GM19025 (cell line): ENCODE measurements at regions not wholly inside any gene's neighbourhood (a gene's known extent, or its start where the extent isn't known, plus 50 kb on each side); places are given as distances from the start of the nearest gene placed in this dataset.

Experiments used
- ATAC-seq: cut with Tn5 transposase; IDR thresholded peaks from one replicate; pipeline ENCODE4 v1.9.1; 2021; ENCODE audit warnings: mild to moderate bottlenecking, low read depth, moderate library complexity; ENCODE audit not compliant: unreplicated experiment

- no peak for ATAC-seq
These were observed 141.1 kb upstream of the HNMT start for GRCh38 chr2:137823196-137823595.

GRCh38 chr2:137824501-137824900 is 139.8 kb upstream of the HNMT start:
- ATAC-seq: no peak

GRCh38 chr2:137826373-137827372 is 137.6 kb upstream of the HNMT start:
- peak; percentile 97 for ATAC-seq

GRCh38 chr2:137828624-137829023 is 135.6 kb upstream of the HNMT start:
- ATAC-seq: no peak

GRCh38 chr2:137829251-137829650 is 135.0 kb upstream of the HNMT start:
- ATAC-seq: no peak

GRCh38 chr2:137834760-137835379 is 129.4 kb upstream of the HNMT start:
- no peak for ATAC-seq

GRCh38 chr2:137836671-137837070 is 127.6 kb upstream of the HNMT start:
- no peak for ATAC-seq

- ATAC-seq: no peak
These were observed 126.4 kb upstream of the HNMT start for GRCh38 chr2:137837830-137838229.

GRCh38 chr2:137838255-137839092 is 125.8 kb upstream of the HNMT start:
- ATAC-seq: no peak

GRCh38 chr2:137842430-137842829 is 121.8 kb upstream of the HNMT start:
- no peak for ATAC-seq

- ATAC-seq: no peak
These were observed 121.3 kb upstream of the HNMT start for GRCh38 chr2:137842952-137843351.

- ATAC-seq: no peak
These were observed 118.9 kb upstream of the HNMT start for GRCh38 chr2:137845422-137845821.

- ATAC-seq: no peak
These were observed 117.3 kb upstream of the HNMT start for GRCh38 chr2:137846993-137847392.

- ATAC-seq: no peak
These were observed 116.8 kb upstream of the HNMT start for GRCh38 chr2:137847443-137847842.

- ATAC-seq: no peak
These were observed 106.4 kb upstream of the HNMT start for GRCh38 chr2:137857881-137858280.

- no peak for ATAC-seq
These were observed 101.6 kb upstream of the HNMT start for GRCh38 chr2:137862651-137863050.

GRCh38 chr2:137865954-137866540 is 98.2 kb upstream of the HNMT start:
- peak; percentile 56 for ATAC-seq

- peak; percentile 55 for ATAC-seq
These were observed 93.6 kb upstream of the HNMT start for GRCh38 chr2:137870682-137871081.

- peak; percentile 58 for ATAC-seq
These were observed 91.7 kb upstream of the HNMT start for GRCh38 chr2:137872577-137872976.

- no peak for ATAC-seq
These were observed 90.6 kb upstream of the HNMT start for GRCh38 chr2:137873536-137874244.
